AG09319 (cell line): ENCODE measurements at regions not wholly inside any gene's neighbourhood (a gene's known extent, or its start where the extent isn't known, plus 50 kb on each side); places are given as distances from the start of the nearest gene placed in this dataset.

Source experiments
- DNase-seq: peaks from one replicate; pipeline ENCODE4 v3.0.0-alpha.2; 2010; ENCODE audit warnings: low read depth; ENCODE audit errors: extremely low read depth
- TF ChIP-seq, protein P1 (sequence below): IDR thresholded peaks from 2 replicates; pipeline ENCODE4 v1.5.1; 2011; ENCODE audit warnings: low read depth, mild to moderate bottlenecking, inconsistent platforms, low read length, moderate library complexity

DNA sequence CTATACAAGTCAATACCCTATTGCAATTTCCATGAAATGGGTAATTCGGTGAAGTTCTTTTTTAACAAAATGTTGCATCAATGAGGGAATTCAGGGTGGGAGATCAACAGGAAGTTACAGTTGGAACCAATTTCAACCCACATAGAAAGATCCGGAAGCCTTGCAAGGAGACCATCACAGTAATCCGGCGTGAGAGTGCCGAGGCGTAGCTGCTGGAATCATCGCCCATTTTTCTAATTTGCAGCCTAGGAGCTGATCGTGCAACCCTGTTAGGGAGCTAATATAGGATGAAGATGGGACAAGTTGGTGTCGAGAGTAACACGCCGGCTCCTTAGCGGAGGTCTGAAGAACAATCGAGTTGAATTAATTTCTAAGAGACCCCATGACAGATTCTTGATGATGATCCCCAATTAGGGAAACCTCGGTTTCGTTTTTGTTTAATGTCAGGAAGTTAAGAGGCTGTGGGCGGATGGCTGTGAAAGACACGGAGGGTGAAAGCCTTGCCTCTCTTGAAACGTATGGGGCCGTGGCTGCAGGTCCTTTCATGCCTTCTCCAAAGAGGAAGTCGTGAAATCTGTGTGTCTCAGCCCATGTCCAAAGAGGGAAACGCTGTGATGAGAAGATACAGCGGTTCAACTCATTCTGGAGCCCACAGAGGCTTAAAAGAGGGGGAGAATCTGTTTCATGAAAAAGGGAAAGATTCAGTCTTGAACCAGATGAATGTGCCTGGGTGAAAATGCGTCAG is 51.2 kb upstream of the CARD11 start:
- DNase-seq = no peak

DNA sequence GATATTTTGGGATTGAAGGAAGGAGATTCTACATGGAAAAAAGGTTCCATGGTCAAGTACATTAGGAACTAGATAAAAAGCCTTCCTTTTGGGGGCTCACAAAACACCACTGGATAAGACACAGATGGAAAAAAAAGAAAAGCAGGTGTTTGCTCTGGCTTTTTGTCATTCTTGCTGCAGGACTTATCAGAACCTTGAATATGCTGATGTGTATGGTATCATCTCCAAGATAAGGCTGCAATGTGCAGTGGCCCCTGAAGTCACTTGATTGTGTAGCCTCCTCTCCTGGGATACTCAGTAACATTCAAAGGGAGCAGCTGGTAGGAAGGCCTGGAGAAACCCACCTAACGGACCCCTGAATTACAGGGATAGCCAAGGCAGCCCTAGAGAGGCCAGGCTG is 54.1 kb upstream of the CARD11 start:
- no peak for DNase-seq
- TF ChIP-seq, protein P1, sequence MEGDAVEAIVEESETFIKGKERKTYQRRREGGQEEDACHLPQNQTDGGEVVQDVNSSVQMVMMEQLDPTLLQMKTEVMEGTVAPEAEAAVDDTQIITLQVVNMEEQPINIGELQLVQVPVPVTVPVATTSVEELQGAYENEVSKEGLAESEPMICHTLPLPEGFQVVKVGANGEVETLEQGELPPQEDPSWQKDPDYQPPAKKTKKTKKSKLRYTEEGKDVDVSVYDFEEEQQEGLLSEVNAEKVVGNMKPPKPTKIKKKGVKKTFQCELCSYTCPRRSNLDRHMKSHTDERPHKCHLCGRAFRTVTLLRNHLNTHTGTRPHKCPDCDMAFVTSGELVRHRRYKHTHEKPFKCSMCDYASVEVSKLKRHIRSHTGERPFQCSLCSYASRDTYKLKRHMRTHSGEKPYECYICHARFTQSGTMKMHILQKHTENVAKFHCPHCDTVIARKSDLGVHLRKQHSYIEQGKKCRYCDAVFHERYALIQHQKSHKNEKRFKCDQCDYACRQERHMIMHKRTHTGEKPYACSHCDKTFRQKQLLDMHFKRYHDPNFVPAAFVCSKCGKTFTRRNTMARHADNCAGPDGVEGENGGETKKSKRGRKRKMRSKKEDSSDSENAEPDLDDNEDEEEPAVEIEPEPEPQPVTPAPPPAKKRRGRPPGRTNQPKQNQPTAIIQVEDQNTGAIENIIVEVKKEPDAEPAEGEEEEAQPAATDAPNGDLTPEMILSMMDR = no peak

More for the DNA sequence above, 51.2 kb upstream of the CARD11 start:
- TF ChIP-seq, protein P1 = no peak

DNA sequence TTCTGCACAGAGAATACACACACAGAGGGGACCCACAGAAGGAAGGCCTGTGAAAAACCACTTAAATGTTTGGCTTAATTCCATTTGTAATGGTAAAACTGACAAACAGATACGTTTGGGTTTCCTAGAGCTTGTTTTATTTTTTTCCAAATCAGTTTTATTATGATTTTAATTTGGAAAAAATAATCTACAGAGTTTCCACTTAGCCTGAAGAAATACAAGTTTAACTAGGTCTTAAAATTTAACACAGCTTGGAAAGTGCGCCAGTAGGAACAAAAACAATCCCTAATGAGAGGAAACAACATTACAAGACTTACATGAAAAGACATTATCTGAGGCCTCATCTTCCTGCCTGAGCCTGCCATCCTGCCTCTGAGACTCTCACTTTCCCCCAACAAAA is 58.5 kb upstream of the CARD11 start:
- no peak for DNase-seq

DNA sequence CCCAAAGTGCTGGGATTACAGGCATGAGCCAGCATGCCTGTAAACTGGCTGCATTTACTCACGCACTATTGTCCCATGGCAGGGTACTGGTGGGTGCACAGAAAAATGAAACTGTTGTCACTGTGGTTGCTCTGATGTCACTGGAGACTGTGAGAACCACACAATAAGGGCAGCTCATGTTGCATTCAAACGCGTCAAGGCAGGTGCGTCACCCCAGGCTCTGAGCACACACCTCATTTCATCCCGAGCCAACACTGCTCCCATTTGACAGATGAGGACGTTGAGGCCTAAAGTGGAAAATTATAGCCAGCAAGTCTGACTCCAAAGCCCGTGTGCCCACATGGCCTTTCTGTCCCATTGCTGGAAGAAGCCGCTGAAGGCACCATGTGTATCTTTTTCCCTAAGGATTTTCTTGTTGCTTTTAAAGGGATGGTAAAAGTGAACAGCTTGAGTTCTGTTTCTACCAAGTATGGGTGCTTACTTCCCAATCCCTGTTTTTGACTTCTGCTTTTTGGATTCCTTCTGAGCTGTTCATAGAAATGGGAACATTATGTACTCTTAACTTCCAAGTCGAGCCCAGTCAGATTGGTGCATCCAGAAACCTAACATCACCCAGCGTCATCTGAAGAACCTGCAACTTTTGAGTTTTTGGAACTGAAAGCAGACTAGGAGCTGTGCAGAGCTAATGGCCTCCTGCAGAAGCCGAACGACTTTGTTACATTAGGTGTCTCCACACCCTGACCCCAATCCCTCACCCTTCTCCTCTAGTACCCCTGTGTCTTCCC is 60.1 kb upstream of the CARD11 start:
- DNase-seq = no peak
- TF ChIP-seq, protein P1 = no peak

More for the DNA sequence above, 58.5 kb upstream of the CARD11 start:
- TF ChIP-seq, protein P1 = no peak

DNA sequence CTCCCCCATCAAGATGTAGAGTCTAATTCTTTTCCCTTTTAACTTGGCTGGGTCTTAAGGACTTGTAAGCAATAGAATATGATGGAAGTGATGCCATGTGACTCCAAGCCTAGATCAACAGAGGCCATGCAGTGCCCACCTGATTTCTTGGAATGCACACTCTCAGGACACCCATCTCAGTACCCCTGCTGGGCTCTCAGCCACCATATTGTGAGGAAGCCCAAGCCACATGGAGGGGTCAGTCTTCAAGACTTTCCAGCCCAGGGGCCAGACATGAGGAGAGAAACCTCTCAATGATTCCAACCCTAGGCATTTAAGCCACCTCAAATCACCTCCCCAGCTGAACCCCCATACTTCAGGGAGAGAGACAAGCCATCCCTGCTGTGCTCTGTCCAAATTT is 62.2 kb upstream of the CARD11 start:
- TF ChIP-seq, protein P1 = no peak
- DNase-seq = no peak

DNA sequence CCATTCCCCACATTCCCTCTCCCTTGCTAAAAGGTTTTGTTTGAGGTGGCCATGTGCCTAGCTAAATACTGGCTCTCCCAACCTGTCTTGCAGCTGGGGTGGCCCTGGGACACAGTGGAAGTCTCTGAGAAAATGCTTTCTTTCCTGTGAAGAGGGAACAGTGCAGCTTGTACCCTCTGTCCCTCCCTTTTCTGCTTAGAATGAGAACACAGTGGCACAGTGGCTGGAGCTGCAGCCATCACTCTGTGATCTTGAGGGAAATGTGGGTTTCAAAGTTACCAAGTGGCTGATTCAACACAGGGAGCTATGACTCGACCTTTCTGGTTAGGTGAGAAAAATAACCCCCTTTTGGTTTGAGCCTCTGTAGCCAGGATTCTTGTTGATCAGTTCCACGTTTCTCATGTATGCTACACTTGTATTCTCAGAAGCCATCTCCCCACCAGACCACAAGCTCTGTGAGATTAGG is 62.7 kb upstream of the CARD11 start:
- TF ChIP-seq, protein P1 = no peak
- DNase-seq = no peak

DNA sequence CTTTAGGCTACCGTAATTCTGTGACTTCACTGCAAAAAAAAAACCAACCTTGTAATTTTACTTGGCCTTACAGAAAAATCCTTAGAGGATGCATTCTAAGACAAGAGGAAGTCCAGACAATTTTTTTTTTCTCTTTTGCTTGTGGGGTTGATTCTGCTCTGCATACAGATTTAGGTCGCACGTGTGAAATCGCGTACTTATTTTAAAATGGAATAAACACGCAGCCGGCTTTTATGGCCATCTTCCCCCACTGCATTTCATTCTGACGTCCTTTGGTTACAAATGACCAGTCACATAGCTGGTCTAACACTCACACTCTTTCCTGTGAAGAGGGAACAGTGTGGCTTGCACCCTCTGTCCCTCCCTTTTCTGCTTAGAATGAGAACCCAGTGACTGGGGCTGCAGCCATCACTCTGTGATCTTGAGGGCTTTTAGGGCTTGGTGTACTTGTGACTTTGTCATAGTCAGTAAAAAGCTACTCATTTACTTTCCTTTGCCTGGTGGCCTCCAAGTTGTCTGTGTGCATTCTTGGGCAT is 63.6 kb upstream of the CARD11 start:
- no peak for DNase-seq
- TF ChIP-seq, protein P1 = no peak
